Smooth muscle cell (in vitro differentiated cells): ENCODE measurements at regions not wholly inside any gene's neighbourhood (a gene's known extent, or its start where the extent isn't known, plus 50 kb on each side); places are given as distances from the start of the nearest gene placed in this dataset.

Experiments
- DNase-seq: peaks from one replicate; lab custom pipeline; 2025; ENCODE audit not compliant: unreplicated experiment; lab: John Stamatoyannopoulos, UW
- H2AFZ ChIP-seq: fragments of 200-600 bp; sonication (generic); 2 replicates; pipeline ENCODE4 v1.6.0; 2016; ENCODE audit warnings: antibody characterized with exemption, low read depth, mild to moderate bottlenecking
- H3F3A ChIP-seq: fragments of 200-600 bp; sonication (generic); 2 replicates; pipeline ENCODE4 v1.6.0; 2017; ENCODE audit warnings: antibody characterized with exemption, low read depth
- H3K27ac ChIP-seq: fragments of 200-600 bp; sonication (generic); 2 replicates; pipeline ENCODE4 v1.5.1; 2016; ENCODE audit warnings: low read depth, mild to moderate bottlenecking
- H3K27me3 ChIP-seq: fragments of 200-600 bp; sonication (generic); 2 replicates; pipeline ENCODE4 v1.6.1; 2016; ENCODE audit warnings: low read depth, mild to moderate bottlenecking
- H3K36me3 ChIP-seq: fragments of 200-600 bp; sonication (generic); 2 replicates; pipeline ENCODE4 v1.5.1; 2016; ENCODE audit warnings: low read depth
- H3K4me1 ChIP-seq: fragments of 200-600 bp; sonication (generic); 2 replicates; pipeline ENCODE4 v1.5.1; 2016; ENCODE audit warnings: low read depth
- H3K4me2 ChIP-seq: fragments of 200-600 bp; sonication (generic); 2 replicates; pipeline ENCODE4 v1.6.0; 2016; ENCODE audit warnings: mild to moderate bottlenecking
- H3K4me3 ChIP-seq: fragments of 200-600 bp; sonication (generic); 2 replicates; pipeline ENCODE4 v1.5.1; 2016; ENCODE audit warnings: mild to moderate bottlenecking
- H3K79me2 ChIP-seq: fragments of 200-600 bp; sonication (generic); 2 replicates; pipeline ENCODE4 v1.6.0; 2016; ENCODE audit warnings: low read depth, mild to moderate bottlenecking
- H3K9ac ChIP-seq: fragments of 200-600 bp; sonication (generic); 2 replicates; pipeline ENCODE4 v1.6.0; 2016; ENCODE audit warnings: low read depth
- H3K9me3 ChIP-seq: fragments of 200-600 bp; sonication (generic); replicated peaks from 2 replicates; pipeline ENCODE4 v1.5.1; 2016; ENCODE audit warnings: low read depth
- H4K20me1 ChIP-seq: fragments of 200-600 bp; sonication (generic); 2 replicates; pipeline ENCODE4 v1.6.0; 2016; ENCODE audit warnings: low read depth
- CTCF ChIP-seq: fragments of 200-600 bp; sonication (generic); IDR thresholded peaks from 2 replicates; pipeline ENCODE4 v1.5.1; 2017; ENCODE audit warnings: borderline replicate concordance, mild to moderate bottlenecking, antibody characterized with exemption; ENCODE audit not compliant: insufficient read depth, poor library complexity, severe bottlenecking
- WGBS: methylation state at CpG from one replicate; pipeline ENCODE4 v1.1.7; 2016; ENCODE audit warnings: low lambda C conversion rate; 5-methylcytosine and 5-hydroxymethylcytosine counted together

GRCh38 chr6:33901822-33902456, 98.1 kb upstream of the MLN start:
- Histone ChIP-seq H3K9ac (no peak overlapping the region), H3K4me1 (no peaks in the 10 kb centered on the region), H3K27me3 (peaks cover 16% of the 10 kb centered on the region), H4K20me1 (no peaks in the 10 kb centered on the region), H2AFZ (no peak overlapping the region), H3K4me3 (no peak overlapping the region), H3K79me2 (no peaks in the 10 kb centered on the region), H3K36me3 (no peaks in the 10 kb centered on the region), H3K4me2 (no peak overlapping the region), H3K9me3 (no peaks in the 10 kb centered on the region), H3K27ac (no peak overlapping the region), H3F3A (no peaks in the 10 kb centered on the region)
- 80% methylated on average over 5 of the region's 5 CpGs for WGBS
- TF ChIP-seq CTCF: no peak
- DNase-seq: no peak

GRCh38 chr6:33898771-33899170, 95.0 kb upstream of the MLN start:
- no peak for DNase-seq
- H3K9me3 ChIP-seq: no peaks in the 10 kb centered on the region
- H3K4me2 ChIP-seq: no peak overlapping the region
- H4K20me1 ChIP-seq: no peaks in the 10 kb centered on the region
- no peak for TF ChIP-seq CTCF
- H3K27me3 ChIP-seq: peaks cover 21% of the 10 kb centered on the region
- H2AFZ ChIP-seq: no peak overlapping the region
- H3K27ac ChIP-seq: no peak overlapping the region
- no peaks in the 10 kb centered on the region for H3K4me1 ChIP-seq
- H3K36me3 ChIP-seq: no peaks in the 10 kb centered on the region
- 36% methylated on average over 3 of the region's 3 CpGs for WGBS
- no peak overlapping the region for H3K9ac ChIP-seq
- H3F3A ChIP-seq: no peaks in the 10 kb centered on the region
- H3K4me3 ChIP-seq: no peak overlapping the region
- no peaks in the 10 kb centered on the region for H3K79me2 ChIP-seq

- Histone ChIP-seq H3K4me1 (no peaks in the 10 kb centered on the region), H3K36me3 (no peaks in the 10 kb centered on the region), H3K27me3 (peaks cover 24% of the 10 kb centered on the region), H3K4me3 (no peak overlapping the region), H2AFZ (no peak overlapping the region), H3K4me2 (no peak overlapping the region), H3K9ac (no peak overlapping the region), H3F3A (no peaks in the 10 kb centered on the region), H3K9me3 (no peaks in the 10 kb centered on the region), H3K79me2 (no peaks in the 10 kb centered on the region), H4K20me1 (no peaks in the 10 kb centered on the region), H3K27ac (no peak overlapping the region)
- DNase-seq: no peak
- 90% methylated on average over 2 of the region's 2 CpGs for WGBS
- no peak for TF ChIP-seq CTCF
These were observed 93.5 kb upstream of the MLN start for GRCh38 chr6:33897189-33897780.
